Gastroesophageal sphincter (tissue), 4 donors: ENCODE measurements at regions not wholly inside any gene's neighbourhood (a gene's known extent, or its start where the extent isn't known, plus 50 kb on each side); places are given as distances from the start of the nearest gene placed in this dataset.

ENCODE experiments used
- ATAC-seq: fragments of 150-250 bp; one replicate; pipeline ENCODE4 v1.9.1; 2016; ENCODE audit warnings: mild to moderate bottlenecking, moderate library complexity
- H3K27ac ChIP-seq, 4 donors: fragments of 200-600 bp; sonication (generic) in 3 of 4; 1 replicate in 3 of 4; 2 replicates in 1 of 4; pipeline ENCODE4 v1.5.1; 2016 to 2019
- H3K27me3 ChIP-seq: fragments of 200-600 bp; sonication (generic); one replicate; pipeline ENCODE4 v1.5.1; 2019
- H3K36me3 ChIP-seq, 2 donors: fragments of 200-600 bp; sonication (generic); one replicate each; pipeline ENCODE4 v1.5.1; 2019; ENCODE audit warnings: control low read depth in 1 of 2
- H3K4me1 ChIP-seq, 3 donors: fragments of 200-600 bp; sonication (generic); 1 replicate in 2 of 3; 2 replicates in 1 of 3; pipeline ENCODE4 v1.5.1; 2016 to 2019; ENCODE audit warnings: control low read depth in 2 of 3
- H3K4me3 ChIP-seq, 2 donors: fragments of 200-600 bp; sonication (generic); one replicate each; pipeline ENCODE4 v1.5.1; 2019; ENCODE audit warnings: mild to moderate bottlenecking in 1 of 2, moderate library complexity in 1 of 2
- H3K9me3 ChIP-seq, 3 donors: fragments of 200-600 bp; sonication (generic); one replicate each; pipeline ENCODE4 v1.5.1; 2017 to 2019; ENCODE audit warnings: control low read depth in 2 of 3
- EP300 ChIP-seq: sonication (generic); formaldehyde crosslinking; IDR thresholded peaks from one replicate; pipeline ENCODE4 v1.6.1; 2017; ENCODE audit warnings: antibody characterized with exemption, mild to moderate bottlenecking
- POLR2A ChIP-seq, 2 donors: fragments of 450-650 bp; IDR thresholded peaks; one replicate each; pipeline ENCODE4 v1.6.1; 2017; ENCODE audit warnings: antibody characterized with exemption in 2 of 2, mild to moderate bottlenecking in 2 of 2, moderate library complexity in 1 of 2
- POLR2AphosphoS5 ChIP-seq: sonication (generic); formaldehyde crosslinking; IDR thresholded peaks from one replicate; pipeline ENCODE4 v1.6.1; 2017; ENCODE audit warnings: antibody characterized with exemption
- WGBS, 2 donors: methylation state at CpG; one replicate each; pipeline ENCODE4 v1.1.5; 2018; ENCODE audit warnings: low coverage in 1 of 2; 5-methylcytosine and 5-hydroxymethylcytosine counted together
- TF ChIP-seq, protein P1 (sequence below), 4 experiments: fragments of 200-600 bp in 2 of 4; fragments of 450-650 bp in 2 of 4; sonication (generic) in 1 of 4; IDR thresholded peaks; one replicate each; pipeline ENCODE4 v1.5.1; 2017 to 2019; ENCODE audit warnings: antibody characterized with exemption in 4 of 4, mild to moderate bottlenecking in 2 of 4, moderate library complexity in 2 of 4

DNA sequence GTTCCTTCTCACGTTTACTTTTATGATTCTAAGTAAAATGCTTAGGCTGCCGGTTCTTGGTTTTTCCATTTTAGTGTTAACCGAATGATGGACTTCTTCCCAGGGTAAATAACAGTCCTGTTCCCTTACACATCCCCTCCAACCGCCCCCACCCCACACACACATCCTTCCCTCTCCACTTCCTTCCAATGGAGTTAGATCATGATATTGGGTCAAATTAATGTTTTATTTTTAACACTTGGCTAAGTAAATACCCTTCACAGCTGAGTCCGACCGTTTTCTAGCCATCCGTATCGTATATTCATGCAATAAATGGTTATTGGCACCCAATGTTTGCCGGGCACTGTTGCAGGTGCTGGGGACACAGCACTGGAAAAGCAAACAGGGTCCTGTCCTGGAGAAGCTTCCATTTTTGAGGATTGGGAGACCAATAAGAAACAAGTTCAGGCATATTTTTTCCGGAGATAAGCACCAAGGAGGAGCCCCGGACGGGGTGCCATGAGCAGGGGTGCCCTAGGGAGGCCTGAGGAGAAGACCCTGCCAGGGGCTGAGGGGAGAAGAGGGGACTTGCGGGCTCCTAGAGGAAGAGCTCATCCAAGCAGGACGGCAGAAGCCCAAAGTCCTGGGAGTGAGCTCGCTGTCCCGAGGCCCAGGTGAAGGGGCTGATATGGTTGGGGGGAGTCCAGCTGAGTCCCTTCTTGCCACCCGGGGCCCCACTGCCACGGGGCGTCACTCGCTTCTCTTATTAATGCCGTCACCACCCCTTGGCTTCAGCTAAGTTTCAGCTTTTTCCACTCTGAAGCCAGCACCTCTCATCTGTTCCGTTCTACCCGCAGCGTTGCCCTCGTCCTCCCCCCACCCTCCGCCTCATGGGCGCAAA is 126.0 kb upstream of the RET start:
- H3K4me1 ChIP-seq, result peaks cover 0 to 13% (median 0%) of the 10 kb centered on the region in 3 donors
- WGBS, 2 donors, result 37 to 65% methylated on average over 9 to 12 of the region's 27 CpGs
- no peak for ATAC-seq

DNA sequence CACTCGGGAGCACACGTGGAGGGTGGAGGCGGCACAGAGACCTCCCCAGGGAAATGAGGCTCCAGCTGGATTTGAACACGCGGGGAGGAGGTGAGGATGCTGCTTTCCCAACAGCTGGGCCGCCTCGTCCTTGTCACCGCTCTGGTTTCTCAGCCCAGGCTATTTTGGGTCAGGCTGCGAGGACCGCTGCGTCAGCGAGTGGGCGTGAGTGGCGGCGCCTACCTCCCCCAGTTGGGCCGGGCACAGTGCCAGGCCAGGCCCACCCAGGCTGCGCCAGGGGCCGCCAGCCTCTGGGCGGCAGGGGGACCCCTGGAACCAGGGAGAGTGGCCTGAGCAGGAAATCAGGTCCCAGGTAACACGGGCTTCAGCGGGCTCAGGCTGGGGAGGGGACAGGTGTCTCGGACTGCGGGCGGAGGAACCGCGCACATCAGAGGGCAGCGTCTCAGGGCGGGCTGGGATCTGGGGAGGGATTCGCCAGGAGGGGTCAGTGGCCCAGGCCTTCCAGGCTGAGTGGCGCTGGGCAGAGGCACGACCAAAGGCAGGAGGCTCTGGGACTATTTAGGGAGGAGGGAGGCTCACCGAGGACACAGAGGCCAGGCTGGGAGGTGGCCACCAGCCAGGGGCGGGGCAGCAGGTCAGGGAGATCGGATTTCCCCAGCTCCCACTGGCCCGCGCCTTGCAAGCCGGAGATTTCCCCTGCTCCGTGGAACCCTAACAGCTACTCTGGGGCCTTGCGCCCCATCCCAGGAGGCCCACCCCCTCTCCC is 125.2 kb upstream of the RET start:
- Histone ChIP-seq H3K9me3 (peaks cover 0 to 24% (median 0%) of the 10 kb centered on the region in 3 donors), H3K4me1 (peaks cover 0 to 13% (median 0%) of the 10 kb centered on the region in 3 donors), H3K27ac (peak overlapping the region in 1 of 4 donors; percentile 23), H3K4me3 (peak overlapping the region in 1 of 2 donors; percentile 5), H3K27me3 (peaks cover 57% of the 10 kb centered on the region), H3K36me3 (no peaks in the 10 kb centered on the region)
- 4% methylated on average over 5 of the region's 39 CpGs; no CpG with 5 or more reads in 1 of the 2 donors for whole genome bisulfite sequencing, 2 donors
- peak; percentile 26 for ATAC-seq
- no peak for TF ChIP-seq EP300
- no peak for TF ChIP-seq POLR2A (IDR thresholded peaks at IDR 0.05)
- no peak for TF ChIP-seq POLR2AphosphoS5
- TF ChIP-seq, protein P1, sequence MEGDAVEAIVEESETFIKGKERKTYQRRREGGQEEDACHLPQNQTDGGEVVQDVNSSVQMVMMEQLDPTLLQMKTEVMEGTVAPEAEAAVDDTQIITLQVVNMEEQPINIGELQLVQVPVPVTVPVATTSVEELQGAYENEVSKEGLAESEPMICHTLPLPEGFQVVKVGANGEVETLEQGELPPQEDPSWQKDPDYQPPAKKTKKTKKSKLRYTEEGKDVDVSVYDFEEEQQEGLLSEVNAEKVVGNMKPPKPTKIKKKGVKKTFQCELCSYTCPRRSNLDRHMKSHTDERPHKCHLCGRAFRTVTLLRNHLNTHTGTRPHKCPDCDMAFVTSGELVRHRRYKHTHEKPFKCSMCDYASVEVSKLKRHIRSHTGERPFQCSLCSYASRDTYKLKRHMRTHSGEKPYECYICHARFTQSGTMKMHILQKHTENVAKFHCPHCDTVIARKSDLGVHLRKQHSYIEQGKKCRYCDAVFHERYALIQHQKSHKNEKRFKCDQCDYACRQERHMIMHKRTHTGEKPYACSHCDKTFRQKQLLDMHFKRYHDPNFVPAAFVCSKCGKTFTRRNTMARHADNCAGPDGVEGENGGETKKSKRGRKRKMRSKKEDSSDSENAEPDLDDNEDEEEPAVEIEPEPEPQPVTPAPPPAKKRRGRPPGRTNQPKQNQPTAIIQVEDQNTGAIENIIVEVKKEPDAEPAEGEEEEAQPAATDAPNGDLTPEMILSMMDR (IDR thresholded peaks at IDR 0.05), result no peak

More for the DNA sequence above, 126.0 kb upstream of the RET start:
- Histone ChIP-seq H3K27ac (no peak overlapping the region), H3K27me3 (peaks cover 57% of the 10 kb centered on the region), H3K4me3 (no peak overlapping the region), H3K36me3 (no peaks in the 10 kb centered on the region), H3K9me3 (peaks cover 0 to 17% (median 0%) of the 10 kb centered on the region in 3 donors)
- TF ChIP-seq, protein P1 (IDR thresholded peaks at IDR 0.05), result no peak
- TF ChIP-seq POLR2A (IDR thresholded peaks at IDR 0.05) (no peak), POLR2AphosphoS5 (no peak), EP300 (no peak)

DNA sequence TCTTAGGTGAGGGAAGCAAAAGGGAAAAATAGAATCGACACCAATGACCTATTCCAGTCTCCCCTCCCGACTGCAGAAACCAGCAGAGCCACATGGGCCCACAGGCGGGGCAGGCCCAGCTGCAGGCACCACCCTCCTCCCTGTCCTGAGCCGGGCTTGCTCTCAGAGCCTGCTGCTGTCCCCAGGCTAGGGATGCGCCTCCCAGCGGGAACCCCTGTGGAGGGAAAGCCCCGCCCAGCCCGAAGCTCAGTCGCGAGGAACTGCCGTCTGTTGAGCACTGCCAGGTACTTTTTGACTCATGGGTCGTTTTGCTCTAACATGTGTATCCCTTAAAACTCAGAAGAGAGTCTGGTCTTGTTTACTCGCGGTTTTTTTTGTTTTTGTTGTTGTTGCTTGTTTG is 124.5 kb upstream of the RET start:
- Histone ChIP-seq H3K27me3 (peaks cover 57% of the 10 kb centered on the region), H3K4me3 (peak overlapping the region in 1 of 2 donors; percentile 5), H3K27ac (no peak overlapping the region), H3K4me1 (peaks cover 0 to 13% (median 0%) of the 10 kb centered on the region in 3 donors), H3K36me3 (no peaks in the 10 kb centered on the region), H3K9me3 (peaks cover 0 to 22% (median 0%) of the 10 kb centered on the region in 3 donors)
- ATAC-seq, result peak; percentile 50
- TF ChIP-seq, protein P1 (IDR thresholded peaks at IDR 0.05), result no peak
- TF ChIP-seq POLR2AphosphoS5 (no peak), POLR2A (IDR thresholded peaks at IDR 0.05) (no peak), EP300 (no peak)
- 27 to 42% methylated on average over 4 to 9 of the region's 14 CpGs for WGBS, 2 donors

DNA sequence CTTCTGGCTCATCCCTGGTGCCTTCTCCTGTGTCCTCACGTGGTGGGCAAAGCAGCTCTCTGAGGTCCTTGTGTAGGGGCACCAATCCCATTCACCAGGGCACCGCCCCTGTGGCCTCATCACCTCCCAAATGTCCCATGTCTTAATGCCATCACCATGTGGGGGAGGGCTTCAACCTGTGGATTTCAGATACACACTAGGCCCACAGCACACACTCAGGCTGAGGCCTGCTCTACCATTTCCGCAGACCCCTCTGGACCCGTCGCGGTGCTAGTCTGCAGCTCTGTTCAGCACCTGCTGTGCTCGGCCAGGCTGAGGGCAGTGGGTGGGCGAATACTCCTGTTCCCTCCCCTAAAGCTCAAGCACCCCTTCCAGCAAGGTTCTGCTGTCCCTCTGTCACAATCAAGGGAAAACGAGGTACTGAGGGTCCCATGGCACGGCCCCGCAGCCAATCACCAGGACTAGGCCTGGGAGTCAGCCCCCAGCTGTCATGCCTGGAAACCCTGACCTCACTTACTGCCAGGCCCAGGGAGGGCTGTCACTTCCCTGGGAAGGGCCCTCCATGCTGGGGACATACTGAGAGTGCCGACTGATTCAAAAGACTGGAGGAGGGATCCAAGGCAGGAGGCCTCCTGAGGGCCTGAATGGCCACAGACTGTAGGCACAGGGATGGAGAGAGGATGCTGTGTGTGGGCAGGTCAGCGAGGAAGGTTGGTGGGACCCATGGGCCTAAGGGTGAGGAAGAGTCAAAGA is 123.8 kb upstream of the RET start:
- H3K36me3 ChIP-seq, result no peaks in the 10 kb centered on the region
- H3K9me3 ChIP-seq, result peaks cover 0 to 14% (median 0%) of the 10 kb centered on the region in 3 donors
- H3K4me3 ChIP-seq, result no peak overlapping the region
- no peak for ATAC-seq
- peaks cover 52% of the 10 kb centered on the region for H3K27me3 ChIP-seq
- peaks cover 0 to 13% (median 0%) of the 10 kb centered on the region in 3 donors for H3K4me1 ChIP-seq
- WGBS, 2 donors, result 100% methylated on average over 1 of the region's 13 CpGs
- TF ChIP-seq EP300, result no peak
- no peak for TF ChIP-seq POLR2A (IDR thresholded peaks at IDR 0.05)
- TF ChIP-seq POLR2AphosphoS5, result no peak
- TF ChIP-seq, protein P1 (IDR thresholded peaks at IDR 0.05), result no peak
- H3K27ac ChIP-seq, result no peak overlapping the region
